Adrenal gland (tissue), 5 donors: ENCODE measurements at regions not wholly inside any gene's neighbourhood (a gene's known extent, or its start where the extent isn't known, plus 50 kb on each side); places are given as distances from the start of the nearest gene placed in this dataset.

Experiments used
- CTCF ChIP-seq, 6 experiments: fragments of 450-650 bp in 4 of 6; fragments of 200-600 bp in 2 of 6; sonication (generic) in 1 of 6; IDR thresholded peaks; 1 replicate in 5 of 6; 2 replicates in 1 of 6; pipeline versions ENCODE4 v1.5.1 to v1.8.0; 2016 to 2021; ENCODE audit warnings: antibody characterized with exemption in 6 of 6, mild to moderate bottlenecking in 2 of 6, moderate library complexity in 1 of 6
- POLR2A ChIP-seq, 2 donors: fragments of 450-650 bp; IDR thresholded peaks; one replicate each; pipeline ENCODE4 v1.6.1; 2017; ENCODE audit warnings: antibody characterized with exemption in 2 of 2, mild to moderate bottlenecking in 2 of 2, moderate library complexity in 1 of 2
- donor health status: DM: no; HTN: no; CAD: no.

DNA sequence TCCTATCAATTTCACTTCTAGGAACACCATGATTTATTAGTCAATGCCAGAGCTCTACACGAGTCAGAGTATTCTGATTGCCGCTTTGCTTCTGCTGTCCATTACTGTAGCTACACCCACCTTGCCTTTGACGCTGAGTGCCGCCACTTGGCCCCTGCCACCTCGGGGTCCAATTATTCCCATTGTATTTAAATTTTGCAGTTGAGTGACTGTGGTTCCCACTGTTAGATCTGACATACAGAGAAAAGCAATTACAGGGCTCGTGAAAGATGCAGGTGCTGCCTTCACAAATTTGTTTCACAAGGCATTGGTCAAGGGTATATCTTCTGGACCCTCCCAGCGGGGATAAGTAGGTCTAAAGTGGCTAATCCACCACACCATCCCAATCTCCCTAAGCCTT lies 428.9 kb downstream of the SIPA1L2 start:
- TF ChIP-seq POLR2A (IDR thresholded peaks at IDR 0.05) (no peak), CTCF (IDR thresholded peaks at IDR 0.05) (no peak)
